ENCODE measurements at regions not wholly inside any gene's neighbourhood (a gene's known extent, or its start where the extent isn't known, plus 50 kb on each side); places are given as distances from the start of the nearest gene placed in this dataset.

DNA sequence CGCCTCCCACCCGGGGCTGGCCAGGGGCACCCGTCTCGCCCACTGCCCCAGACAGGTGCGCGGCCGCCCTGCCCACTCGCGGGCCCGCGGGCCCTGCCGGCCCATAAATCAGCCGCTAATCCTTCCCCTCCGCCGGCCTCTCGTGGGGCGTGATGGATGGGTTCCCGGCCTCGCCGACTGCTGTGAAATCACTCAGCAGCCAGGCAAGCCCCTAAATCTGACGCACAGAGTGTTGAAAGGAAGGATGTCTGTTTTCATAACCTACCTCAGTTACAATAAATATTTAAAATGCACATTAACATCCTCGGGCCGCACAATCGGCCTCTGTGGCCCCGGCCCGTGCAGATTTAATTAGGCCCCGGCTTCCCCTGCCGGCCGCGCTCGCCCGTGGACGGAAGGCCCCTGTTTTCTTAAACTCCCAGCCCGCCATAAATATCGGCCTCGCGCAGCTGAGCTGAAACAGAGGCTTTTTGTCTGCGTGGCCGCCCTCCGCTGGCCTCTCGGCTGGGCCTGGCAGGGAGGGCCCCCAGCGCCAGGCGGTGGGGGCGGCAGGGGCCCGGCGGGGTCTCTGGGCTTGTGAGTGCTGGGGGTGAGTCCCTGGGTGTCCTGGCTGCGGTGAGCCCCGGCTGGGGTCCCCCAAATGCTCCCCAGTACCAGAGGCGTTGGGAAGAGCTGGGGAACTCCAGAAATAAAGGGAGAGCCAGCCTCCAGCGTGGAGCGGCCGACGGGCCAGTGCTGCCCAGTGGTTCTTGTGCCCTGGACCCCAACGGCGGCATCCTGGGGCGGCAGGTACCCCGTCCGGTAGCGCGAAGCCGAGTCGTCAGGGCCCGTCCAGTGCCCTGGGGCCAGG lies 90.7 kb downstream of the UNCX start:
- no peak overlapping the region for H2AFZ ChIP-seq (ENCODE audit: low read depth)
- H3F3A ChIP-seq (replicated peaks; ENCODE audit: insufficient read depth) = peaks cover 7% of the 10 kb centered on the region
- H3K36me3 ChIP-seq (replicated peaks in 1 of 2; ENCODE audit: control insufficient read depth in 1 of 2, insufficient read depth in 2 of 2, low read length in 1 of 2) = no peaks in the 10 kb centered on the region
- H3K4me2 ChIP-seq = no peak overlapping the region
- H3K9me2 ChIP-seq = no peaks in the 10 kb centered on the region
- no peaks in the 10 kb centered on the region for H3K4me1 ChIP-seq (ENCODE audit: control insufficient read depth in 1 of 2, insufficient read depth in 2 of 2, low read depth in 1 of 2, low read length in 1 of 2)
- CTCF ChIA-PET = interaction anchor here (1.1 to 1.5 kb wide), 2 partner anchors 12 to 62 kb away, joined by 3 to 5 read pairs; no protein-coding TSS in a partner anchor
- H3K27me3 ChIP-seq (ENCODE audit: insufficient read depth) = peaks cover 85% of the 10 kb centered on the region
- DNase-seq = peak; percentile 49
- no peak overlapping the region for H3K27ac ChIP-seq (ENCODE audit: low read depth in 2 of 2, low read length in 1 of 2)
- H3K4me3 ChIP-seq (ENCODE audit: low read depth in 2 of 2, low read length in 1 of 2) = no peak overlapping the region
- no peaks in the 10 kb centered on the region; the same call in 1 of the 2 replicates for H3K9me3 ChIP-seq
- 17% methylated on average over 37 of the region's 63 CpGs for WGBS (ENCODE audit: low lambda C conversion rate)
- POLR2A ChIA-PET = interaction anchor here (0.6 kb wide), 1 partner anchor 84 kb away, joined by 3 read pairs; no protein-coding TSS in a partner anchor
- H3K9ac ChIP-seq = no peak overlapping the region
- TF ChIP-seq SIN3A (IDR thresholded peaks at IDR 0.05; ENCODE audit: borderline replicate concordance, low read depth, low read length) (no peak), EZH2phosphoT487 (IDR thresholded peaks at IDR 0.05; ENCODE audit: borderline replicate concordance, low read depth) (0 out of 2 replicates have a peak, but pooled peaks have one; percentile 64), JUND (IDR thresholded peaks at IDR 0.05) (no peak), TAF1 (IDR thresholded peaks at IDR 0.05; ENCODE audit: borderline replicate concordance, low read depth, low read length) (no peak), FOXM1 (IDR thresholded peaks at IDR 0.05; ENCODE audit: low read depth) (no peak)
- TF ChIP-seq, protein P1, sequence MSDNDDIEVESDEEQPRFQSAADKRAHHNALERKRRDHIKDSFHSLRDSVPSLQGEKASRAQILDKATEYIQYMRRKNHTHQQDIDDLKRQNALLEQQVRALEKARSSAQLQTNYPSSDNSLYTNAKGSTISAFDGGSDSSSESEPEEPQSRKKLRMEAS (IDR thresholded peaks at IDR 0.05; ENCODE audit: low read depth) = no peak
- no peaks in the 10 kb centered on the region; the same call in 1 of the 2 replicates for H4K20me1 ChIP-seq (ENCODE audit: insufficient read depth)
- H3K79me2 ChIP-seq (ENCODE audit: insufficient read depth) = no peaks in the 10 kb centered on the region

DNA sequence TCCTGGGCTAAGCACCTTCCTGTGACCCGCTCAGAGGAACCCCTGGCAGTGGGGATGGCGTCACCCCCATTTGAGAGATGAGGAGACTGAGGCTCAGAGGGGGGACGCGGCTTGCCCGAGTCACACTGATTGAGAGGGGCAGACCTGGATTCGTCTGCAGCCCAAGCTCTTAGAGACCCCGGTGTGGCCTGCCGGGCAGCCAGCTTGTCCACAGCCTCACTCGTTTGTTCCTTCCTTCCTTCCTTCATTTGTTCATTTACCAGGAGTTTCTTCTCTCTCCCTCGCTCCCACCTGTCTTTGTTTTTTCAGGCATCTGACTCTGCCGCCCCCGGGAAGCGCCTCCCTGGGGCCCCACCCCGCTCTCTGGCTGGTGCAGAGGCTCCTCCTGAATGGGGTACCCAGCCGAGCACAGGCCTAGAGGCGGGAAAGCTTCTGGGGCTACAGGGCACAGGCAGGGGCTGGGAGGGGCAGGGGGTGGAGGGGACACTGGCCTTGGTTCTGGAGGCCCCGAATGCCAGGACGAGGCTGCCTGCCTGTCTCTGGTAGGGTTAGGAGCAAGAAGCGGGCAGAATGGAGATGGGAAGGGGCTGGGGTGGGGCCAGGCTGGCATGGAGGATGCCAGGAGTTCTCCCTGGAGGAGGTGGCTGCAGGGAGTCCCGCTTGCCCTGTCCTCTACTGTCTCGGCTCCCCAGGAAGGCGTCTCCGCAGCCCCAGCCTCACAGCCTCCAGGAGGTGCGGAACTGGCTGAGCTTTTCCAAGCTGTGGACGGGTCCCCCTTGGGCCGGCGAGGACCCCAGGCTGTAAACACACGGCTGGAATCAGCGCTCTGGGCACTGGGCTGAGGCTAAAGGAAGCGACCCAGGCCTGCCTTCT lies 91.6 kb downstream of the UNCX start:
- DNase-seq = peak; percentile 33
- Histone ChIP-seq H3K9ac (no peak overlapping the region), H3K4me3 (ENCODE audit: low read depth in 2 of 2, low read length in 1 of 2) (no peak overlapping the region), H3F3A (replicated peaks; ENCODE audit: insufficient read depth) (peaks cover 14% of the 10 kb centered on the region), H3K9me3 (no peaks in the 10 kb centered on the region; the same call in 1 of the 2 replicates), H3K9me2 (no peaks in the 10 kb centered on the region), H3K4me1 (ENCODE audit: control insufficient read depth in 1 of 2, insufficient read depth in 2 of 2, low read depth in 1 of 2, low read length in 1 of 2) (no peaks in the 10 kb centered on the region), H3K36me3 (replicated peaks in 1 of 2; ENCODE audit: control insufficient read depth in 1 of 2, insufficient read depth in 2 of 2, low read length in 1 of 2) (no peaks in the 10 kb centered on the region), H3K27me3 (ENCODE audit: insufficient read depth) (peaks cover 85% of the 10 kb centered on the region), H3K27ac (ENCODE audit: low read depth in 2 of 2, low read length in 1 of 2) (no peak overlapping the region), H4K20me1 (ENCODE audit: insufficient read depth) (no peaks in the 10 kb centered on the region; the same call in 1 of the 2 replicates), H2AFZ (ENCODE audit: low read depth) (no peak overlapping the region), H3K79me2 (ENCODE audit: insufficient read depth) (no peaks in the 10 kb centered on the region), H3K4me2 (no peak overlapping the region)
- 17% methylated on average over 21 of the region's 30 CpGs for WGBS (ENCODE audit: low lambda C conversion rate)
- ChIA-PET CTCF (interaction anchor here (0.7 to 1.3 kb wide), 4 partner anchors 16 to 61 kb away, joined by 3 to 5 read pairs (median 4); no protein-coding TSS in a partner anchor), POLR2A (no interaction called here)
- TF ChIP-seq JUND (IDR thresholded peaks at IDR 0.05) (no peak), RXRA (IDR thresholded peaks at IDR 0.05; ENCODE audit: borderline replicate concordance, low read depth) (no peak), GATA2 (CRISPR knock-in tag; IDR thresholded peaks at IDR 0.05) (no peak), MXI1 (IDR thresholded peaks at IDR 0.05; ENCODE audit: low read depth, low read length) (no peak), ELF1 (IDR thresholded peaks at IDR 0.05) (no peak), EZH2phosphoT487 (IDR thresholded peaks at IDR 0.05; ENCODE audit: borderline replicate concordance, low read depth) (no peak), GABPA (IDR thresholded peaks at IDR 0.05; ENCODE audit: low read depth) (no peak), FOSL2 (IDR thresholded peaks at IDR 0.05; ENCODE audit: borderline replicate concordance, low read depth) (no peak), YY1 (IDR thresholded peaks at IDR 0.05; ENCODE audit: low read depth) (no peak), TCF12 (IDR thresholded peaks at IDR 0.05) (no peak), POLR2AphosphoS5 (IDR thresholded peaks at IDR 0.05; ENCODE audit: low read depth, low read length) (no peak)
- TF ChIP-seq, protein P2, sequence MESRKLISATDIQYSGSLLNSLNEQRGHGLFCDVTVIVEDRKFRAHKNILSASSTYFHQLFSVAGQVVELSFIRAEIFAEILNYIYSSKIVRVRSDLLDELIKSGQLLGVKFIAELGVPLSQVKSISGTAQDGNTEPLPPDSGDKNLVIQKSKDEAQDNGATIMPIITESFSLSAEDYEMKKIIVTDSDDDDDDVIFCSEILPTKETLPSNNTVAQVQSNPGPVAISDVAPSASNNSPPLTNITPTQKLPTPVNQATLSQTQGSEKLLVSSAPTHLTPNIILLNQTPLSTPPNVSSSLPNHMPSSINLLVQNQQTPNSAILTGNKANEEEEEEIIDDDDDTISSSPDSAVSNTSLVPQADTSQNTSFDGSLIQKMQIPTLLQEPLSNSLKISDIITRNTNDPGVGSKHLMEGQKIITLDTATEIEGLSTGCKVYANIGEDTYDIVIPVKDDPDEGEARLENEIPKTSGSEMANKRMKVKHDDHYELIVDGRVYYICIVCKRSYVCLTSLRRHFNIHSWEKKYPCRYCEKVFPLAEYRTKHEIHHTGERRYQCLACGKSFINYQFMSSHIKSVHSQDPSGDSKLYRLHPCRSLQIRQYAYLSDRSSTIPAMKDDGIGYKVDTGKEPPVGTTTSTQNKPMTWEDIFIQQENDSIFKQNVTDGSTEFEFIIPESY (IDR thresholded peaks at IDR 0.05; ENCODE audit: borderline replicate concordance, low read depth) = no peak
- TF ChIP-seq, protein P3, sequence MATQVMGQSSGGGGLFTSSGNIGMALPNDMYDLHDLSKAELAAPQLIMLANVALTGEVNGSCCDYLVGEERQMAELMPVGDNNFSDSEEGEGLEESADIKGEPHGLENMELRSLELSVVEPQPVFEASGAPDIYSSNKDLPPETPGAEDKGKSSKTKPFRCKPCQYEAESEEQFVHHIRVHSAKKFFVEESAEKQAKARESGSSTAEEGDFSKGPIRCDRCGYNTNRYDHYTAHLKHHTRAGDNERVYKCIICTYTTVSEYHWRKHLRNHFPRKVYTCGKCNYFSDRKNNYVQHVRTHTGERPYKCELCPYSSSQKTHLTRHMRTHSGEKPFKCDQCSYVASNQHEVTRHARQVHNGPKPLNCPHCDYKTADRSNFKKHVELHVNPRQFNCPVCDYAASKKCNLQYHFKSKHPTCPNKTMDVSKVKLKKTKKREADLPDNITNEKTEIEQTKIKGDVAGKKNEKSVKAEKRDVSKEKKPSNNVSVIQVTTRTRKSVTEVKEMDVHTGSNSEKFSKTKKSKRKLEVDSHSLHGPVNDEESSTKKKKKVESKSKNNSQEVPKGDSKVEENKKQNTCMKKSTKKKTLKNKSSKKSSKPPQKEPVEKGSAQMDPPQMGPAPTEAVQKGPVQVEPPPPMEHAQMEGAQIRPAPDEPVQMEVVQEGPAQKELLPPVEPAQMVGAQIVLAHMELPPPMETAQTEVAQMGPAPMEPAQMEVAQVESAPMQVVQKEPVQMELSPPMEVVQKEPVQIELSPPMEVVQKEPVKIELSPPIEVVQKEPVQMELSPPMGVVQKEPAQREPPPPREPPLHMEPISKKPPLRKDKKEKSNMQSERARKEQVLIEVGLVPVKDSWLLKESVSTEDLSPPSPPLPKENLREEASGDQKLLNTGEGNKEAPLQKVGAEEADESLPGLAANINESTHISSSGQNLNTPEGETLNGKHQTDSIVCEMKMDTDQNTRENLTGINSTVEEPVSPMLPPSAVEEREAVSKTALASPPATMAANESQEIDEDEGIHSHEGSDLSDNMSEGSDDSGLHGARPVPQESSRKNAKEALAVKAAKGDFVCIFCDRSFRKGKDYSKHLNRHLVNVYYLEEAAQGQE (IDR thresholded peaks at IDR 0.05; ENCODE audit: low read depth, low read length) = no peak
- TF ChIP-seq, protein P4, sequence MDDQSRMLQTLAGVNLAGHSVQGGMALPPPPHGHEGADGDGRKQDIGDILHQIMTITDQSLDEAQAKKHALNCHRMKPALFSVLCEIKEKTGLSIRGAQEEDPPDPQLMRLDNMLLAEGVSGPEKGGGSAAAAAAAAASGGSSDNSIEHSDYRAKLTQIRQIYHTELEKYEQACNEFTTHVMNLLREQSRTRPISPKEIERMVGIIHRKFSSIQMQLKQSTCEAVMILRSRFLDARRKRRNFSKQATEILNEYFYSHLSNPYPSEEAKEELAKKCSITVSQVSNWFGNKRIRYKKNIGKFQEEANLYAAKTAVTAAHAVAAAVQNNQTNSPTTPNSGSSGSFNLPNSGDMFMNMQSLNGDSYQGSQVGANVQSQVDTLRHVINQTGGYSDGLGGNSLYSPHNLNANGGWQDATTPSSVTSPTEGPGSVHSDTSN (IDR thresholded peaks at IDR 0.05) = no peak
